GM21526 (cell line): ENCODE measurements at regions not wholly inside any gene's neighbourhood (a gene's known extent, or its start where the extent isn't known, plus 50 kb on each side); places are given as distances from the start of the nearest gene placed in this dataset.
"Not testable (repeated sequence)": the region's sequence is repeated elsewhere in the genome, so short reads cannot be mapped to it uniquely, and the experiment has no call there.

Experiments used
- ATAC-seq: cut with Tn5 transposase; IDR thresholded peaks from one replicate; pipeline ENCODE4 v1.9.1; 2021; ENCODE audit warnings: moderate library complexity; ENCODE audit not compliant: unreplicated experiment, low FRiP score

DNA sequence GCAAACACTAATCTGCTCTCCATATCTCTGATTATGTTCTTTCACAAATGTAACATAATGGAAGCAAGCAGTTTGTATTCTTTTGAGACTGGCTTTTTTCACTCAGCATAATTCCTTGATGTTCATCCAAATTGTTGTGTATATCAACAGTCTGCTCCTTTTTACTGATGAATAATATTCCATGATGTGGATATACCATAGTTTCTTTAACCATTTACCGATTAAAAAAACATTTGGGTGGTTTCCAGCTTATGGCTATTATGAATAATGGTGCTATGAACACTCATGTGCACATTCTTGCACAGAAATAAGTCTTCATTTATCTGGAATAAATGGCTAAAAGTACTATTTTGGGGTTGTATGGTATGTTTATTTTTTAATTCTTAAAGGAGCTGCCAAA lies 708.9 kb downstream of the RFPL4B start:
- ATAC-seq: no peak

DNA sequence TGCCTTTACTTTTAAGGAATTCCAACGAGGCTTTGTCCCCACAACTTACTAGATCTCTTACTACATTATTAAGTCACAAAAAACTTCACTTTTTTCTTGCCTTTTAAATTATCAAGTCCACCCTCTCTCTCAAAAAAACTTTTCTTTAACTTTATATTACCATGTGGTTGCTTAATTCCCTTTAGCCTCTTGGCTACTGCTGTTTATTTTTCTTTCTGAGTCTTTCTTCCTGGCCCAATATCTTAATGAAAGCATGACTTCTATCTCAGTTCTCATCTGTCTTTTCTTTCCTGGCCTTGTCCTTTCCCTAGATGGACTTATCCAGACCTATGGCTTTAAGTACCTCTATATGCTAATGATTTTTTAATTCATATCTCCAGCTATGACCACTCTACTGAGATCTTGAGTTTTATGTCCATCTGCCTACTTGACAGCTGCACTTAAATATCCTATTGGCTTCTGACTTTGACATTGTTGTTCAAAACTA lies 710.5 kb downstream of the RFPL4B start:
- ATAC-seq: no peak

DNA sequence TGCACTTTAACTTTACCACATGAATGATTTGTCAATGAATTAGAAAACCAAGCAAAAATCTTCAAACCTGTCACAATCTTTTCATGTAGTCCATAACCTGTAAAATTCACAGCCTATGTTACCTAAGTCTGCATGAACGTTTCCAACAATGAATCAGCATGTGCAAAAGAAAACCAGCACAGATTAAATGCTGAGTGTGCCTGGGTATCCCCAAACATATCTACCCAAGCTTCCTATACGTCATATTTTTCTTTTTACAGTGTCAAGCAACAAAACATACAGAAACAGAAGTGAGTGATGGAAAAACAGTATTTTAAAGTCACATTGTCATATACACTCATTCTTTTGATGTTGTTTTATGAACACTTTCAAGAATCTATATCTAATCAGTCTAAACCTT lies 713.5 kb downstream of the RFPL4B start:
- no peak for ATAC-seq

- ATAC-seq: no peak
Observed at GRCh38 chr6:113065611-113066010, 718.5 kb downstream of the RFPL4B start.

GRCh38 chr6:113067612-113068275 lies 720.6 kb downstream of the RFPL4B start:
- ATAC-seq: no peak

DNA sequence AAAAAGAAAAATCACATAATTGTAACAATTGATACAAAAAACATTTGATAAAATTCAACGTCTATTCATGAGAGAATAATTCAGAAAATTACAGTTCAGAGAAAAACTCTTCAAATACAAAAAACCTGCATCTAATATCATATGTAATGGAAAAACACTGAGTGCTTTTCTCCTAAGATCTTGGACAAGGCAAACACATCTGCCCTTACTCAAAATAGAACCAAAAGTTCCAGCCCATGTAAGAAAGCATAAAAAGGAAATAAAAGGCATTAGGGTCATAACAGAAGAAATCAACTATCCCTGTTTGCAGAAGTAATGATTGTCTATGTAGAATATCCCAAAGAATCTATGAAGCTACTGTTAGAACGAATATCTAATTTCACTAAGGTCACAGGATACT lies 721.4 kb downstream of the RFPL4B start:
- ATAC-seq: no peak

DNA sequence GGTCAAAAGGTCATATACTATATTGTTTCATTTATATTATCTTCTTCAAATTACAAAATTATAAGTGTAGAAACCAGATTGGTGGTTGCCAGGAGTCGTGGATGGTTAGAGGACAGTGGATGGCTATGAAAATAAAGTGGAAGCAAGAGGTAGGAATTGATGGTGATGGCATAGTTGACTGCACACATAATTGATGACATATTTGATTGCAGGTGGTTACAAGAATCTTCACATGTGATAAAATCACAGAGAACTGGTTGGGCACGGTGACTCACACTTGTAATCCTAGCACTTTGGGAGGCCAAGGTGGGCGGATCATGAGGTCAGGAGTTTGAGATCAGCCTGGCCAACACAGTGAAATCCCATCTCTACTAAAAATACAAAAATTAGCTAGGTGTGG lies 723.6 kb downstream of the RFPL4B start:
- ATAC-seq: not testable (repeated sequence)

DNA sequence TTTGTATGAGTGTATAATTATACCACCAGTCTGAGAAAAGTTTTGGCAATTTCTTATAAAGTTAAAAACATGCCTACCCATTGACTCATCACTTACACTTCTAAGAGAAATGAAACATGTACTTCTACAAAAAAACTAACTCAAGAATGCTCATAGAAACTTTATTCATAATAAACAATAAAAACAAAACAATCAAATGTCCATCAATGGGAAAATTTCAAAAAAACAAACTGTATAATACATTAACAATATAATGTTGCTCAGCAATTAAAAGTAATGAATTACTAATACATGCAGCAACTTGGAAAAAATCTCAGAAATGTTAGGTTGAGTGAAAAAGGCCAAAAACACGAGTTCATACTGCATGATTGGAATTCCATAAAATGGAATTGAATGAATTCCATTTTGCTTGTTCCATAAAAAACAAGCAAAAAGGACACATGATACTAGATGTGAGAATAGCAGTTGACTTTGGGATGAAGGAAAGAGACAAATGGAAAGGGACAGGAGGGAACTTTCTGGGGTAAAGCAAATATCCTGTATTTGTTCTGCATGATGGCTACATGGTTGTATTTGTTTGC lies 726.6 kb downstream of the RFPL4B start:
- ATAC-seq: no peak

DNA sequence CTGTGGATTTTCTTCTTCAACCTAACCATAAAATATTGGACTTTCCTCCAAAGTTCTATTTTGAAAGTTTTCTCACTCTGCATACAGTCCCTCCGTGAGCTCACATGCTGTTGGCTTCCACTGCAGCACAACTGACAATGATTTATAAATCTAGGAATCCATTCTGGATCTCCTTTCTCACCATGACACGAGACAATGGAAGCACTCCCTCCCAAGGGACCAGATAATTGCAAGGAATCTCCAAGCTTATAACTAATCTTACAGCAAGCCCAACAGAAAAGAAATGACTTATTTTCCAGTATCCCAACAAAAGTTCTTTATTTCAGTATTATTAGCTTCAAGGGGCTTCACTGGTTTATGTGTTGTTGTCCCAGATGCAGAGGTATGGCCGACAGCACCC lies 729.0 kb downstream of the RFPL4B start:
- no peak for ATAC-seq

DNA sequence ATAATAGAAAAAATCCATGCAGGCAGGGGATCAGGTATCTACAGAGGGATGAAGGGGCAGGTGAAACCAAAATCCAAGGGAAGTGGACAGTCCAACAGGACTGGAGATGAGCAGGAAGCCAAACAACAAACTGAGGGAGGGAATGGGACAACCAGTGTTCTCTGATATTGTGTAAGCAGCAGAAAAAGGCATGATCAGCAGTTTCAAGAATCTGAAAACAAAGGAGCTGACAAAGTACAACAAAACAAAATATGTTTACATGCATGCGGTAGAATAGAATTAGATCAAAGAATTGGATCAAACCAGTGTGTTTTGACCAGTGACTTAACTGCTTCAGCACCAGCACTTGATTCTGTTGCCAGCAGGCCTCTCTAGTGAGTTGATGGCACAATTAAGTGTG lies 729.7 kb downstream of the RFPL4B start:
- ATAC-seq: no peak

- ATAC-seq: no peak
Observed at GRCh38 chr6:113077794-113078193, 730.7 kb downstream of the RFPL4B start.

GRCh38 chr6:113078791-113079190 lies 731.7 kb downstream of the RFPL4B start:
- ATAC-seq: no peak

DNA sequence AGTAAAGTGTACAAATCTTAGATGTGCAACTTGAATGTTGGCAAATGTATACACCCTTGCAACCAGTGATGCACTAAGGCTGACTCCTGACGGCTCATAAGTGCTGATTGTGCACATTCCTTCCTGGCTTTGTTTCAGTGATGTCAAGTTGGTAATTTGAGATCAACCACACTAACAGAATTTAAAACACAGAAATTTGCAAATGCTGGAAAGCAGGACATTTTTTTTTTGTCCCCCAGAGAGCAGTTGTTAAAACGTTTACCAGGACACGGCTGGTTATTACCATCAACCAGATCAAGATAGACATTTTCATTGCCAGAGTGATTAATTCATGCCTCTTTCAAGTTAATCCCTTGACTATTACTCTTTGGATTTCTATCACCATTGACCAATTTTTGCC lies 735.6 kb downstream of the RFPL4B start:
- ATAC-seq: no peak

GRCh38 chr6:113083947-113084346 lies 736.8 kb downstream of the RFPL4B start:
- no peak for ATAC-seq

GRCh38 chr6:113089056-113089455 lies 741.9 kb downstream of the RFPL4B start:
- no peak for ATAC-seq

DNA sequence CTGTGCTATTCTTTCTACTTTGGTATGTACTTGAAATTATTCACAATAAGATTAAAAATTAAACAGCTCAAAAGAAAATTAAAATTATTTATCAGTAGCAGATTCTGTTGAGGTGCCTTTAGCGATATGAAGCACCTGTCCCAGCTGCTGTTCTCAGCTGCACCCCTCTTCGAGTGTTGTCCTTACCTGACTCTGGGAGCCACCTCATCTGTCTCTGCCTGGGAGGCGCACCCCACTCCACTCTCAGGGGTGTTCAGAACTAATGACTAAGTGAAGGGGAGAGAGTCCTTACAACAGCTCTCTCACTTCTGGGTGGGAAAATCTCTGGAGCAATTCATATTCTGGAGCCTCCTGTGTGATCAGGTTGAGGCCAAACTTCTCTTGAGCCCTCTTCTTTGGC lies 745.7 kb downstream of the RFPL4B start:
- no peak for ATAC-seq

GRCh38 chr6:113094779-113095178 lies 747.6 kb downstream of the RFPL4B start:
- no peak for ATAC-seq

DNA sequence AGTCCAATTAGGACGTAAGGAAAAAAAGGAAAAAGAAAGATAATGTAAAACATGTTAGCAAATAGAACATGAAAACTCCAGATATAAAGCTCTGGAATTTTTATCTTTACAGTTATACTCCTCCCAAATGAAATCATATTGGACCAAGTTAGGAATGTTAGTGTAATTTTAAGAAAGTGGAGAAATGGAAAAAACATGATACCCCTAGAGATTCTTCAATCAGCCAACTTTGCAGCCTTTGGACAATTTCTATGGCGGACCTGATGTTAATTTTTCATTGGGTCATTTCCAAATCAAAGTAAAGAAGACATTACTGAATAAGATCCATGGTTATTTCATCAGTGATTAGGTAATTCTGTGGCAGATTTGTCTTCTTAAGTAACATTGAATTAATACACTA lies 748.7 kb downstream of the RFPL4B start:
- ATAC-seq: no peak

DNA sequence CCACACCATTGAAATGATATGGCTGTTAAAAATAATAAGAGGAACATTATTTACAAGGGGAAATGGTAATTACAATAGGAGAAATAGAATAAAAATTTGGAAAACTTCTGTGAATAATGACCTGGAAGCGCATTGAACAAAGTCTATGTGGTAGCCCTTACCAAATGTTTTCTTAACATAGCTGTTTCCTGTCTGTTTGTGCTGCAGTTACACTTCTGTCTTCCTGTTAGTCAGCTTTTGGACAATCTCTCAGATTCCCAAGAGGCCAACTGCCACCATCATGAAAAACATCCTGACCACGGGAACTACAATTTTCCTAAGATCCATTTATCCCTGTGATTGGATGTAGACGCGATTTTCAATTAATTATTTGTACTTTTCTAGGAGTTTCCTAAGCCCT lies 754.4 kb upstream of the MARCKS start:
- no peak for ATAC-seq

DNA sequence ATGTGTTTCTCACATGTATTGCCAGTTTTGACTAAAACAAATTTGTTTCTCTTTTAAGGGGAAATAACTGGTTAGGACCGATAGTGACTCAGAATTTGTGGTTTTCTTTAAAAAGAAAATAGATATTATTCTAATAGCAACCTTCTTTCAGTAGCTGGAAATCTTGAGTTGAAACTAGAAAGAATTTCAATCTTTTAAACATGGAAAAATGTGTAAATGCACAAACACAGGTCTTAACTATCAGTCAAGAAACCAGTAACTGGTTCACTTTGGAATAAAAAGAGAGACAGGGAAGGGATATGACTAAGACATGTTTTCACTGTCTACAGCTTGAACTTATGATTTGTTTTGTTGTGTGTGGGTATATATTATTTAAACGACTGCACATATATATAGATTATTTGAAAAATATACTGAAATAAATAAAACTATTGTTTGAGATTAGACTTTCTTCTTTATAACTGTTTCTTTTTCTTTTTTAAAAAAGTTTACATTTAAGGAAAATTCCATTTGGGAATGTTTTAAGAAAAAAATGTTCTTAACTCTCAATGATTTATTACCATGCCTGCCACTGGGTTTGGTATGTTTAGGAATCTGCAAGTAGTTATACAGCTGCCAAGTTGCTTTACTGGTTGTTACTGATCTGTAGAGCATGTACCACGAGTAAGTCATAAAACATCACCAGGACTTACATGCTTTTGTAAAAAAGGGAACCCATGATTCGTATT lies 753.3 kb upstream of the MARCKS start:
- no peak for ATAC-seq

DNA sequence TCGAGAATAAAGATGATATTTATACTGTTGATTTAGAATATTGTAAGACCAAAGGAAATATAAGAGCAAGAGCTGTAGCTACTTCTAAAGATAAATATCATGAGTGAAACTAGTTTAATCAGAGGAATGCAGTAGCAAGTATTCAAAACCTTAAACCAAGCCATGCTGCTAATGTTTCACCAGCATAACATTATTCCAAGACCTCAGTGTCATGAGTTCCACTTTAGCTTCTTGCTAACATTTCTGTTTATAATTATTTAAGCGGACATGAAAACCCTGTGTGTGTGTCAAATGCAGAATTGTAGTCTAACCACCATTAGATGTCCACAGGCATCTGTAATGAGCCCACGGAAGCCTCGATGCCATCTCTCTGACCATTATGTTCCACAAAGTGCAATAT lies 752.6 kb upstream of the MARCKS start:
- ATAC-seq: no peak

- no peak for ATAC-seq
Observed at GRCh38 chr6:113104951-113105350, 752.2 kb upstream of the MARCKS start.
